ENCODE measurements at regions not wholly inside any gene's neighbourhood (a gene's known extent, or its start where the extent isn't known, plus 50 kb on each side); places are given as distances from the start of the nearest gene placed in this dataset.

DNA sequence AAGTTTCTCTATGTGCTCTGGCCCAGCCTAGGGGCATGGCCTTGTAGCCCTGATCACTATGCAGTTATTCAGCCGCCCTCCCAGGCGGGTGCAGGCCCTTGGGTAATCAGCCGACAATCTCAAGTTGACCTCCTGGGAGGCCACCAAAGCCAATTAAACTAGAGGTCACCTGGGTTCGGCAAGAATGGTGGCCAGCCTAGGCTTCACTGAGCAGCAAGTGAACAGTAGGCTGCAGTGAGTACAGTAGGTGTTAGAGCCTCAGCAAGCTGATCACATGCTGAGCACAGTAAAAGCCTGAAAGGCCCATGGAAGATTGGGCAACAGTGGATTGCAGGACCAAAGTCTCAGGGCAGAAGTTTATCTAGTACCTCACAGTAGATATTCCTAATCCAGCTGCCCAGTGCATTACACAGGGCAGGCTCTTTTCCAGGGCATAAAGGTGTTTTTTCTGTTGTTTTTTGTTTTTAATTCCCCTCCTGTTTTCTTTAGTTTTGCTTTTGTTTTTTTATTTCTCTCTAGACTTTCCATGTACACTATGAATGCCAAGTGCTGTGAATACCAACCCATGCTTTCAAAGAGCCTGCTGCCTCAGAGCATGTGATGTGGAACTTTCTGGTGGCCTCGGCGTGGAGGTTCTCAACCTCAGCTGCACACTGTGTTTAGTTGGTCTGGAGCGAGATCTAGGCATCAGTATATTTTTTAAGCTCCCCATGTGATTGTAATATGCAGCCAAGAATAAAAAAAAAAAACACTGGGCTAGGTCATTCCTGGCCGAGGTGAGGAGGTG, 55.9 kb upstream of the ATL2 start:
- no peak for TF ChIP-seq EZH2 (IDR thresholded peaks at IDR 0.05; ENCODE audit: borderline replicate concordance, low read depth, low read length, severe bottlenecking)
- no peak for TF ChIP-seq CTCF (IDR thresholded peaks at IDR 0.05; ENCODE audit: borderline replicate concordance, extremely low read depth, low read length, poor library complexity, severe bottlenecking)

Measured in DND-41 (cell line).